ENCODE measurements at regions not wholly inside any gene's neighbourhood (a gene's known extent, or its start where the extent isn't known, plus 50 kb on each side); places are given as distances from the start of the nearest gene placed in this dataset.

DNA sequence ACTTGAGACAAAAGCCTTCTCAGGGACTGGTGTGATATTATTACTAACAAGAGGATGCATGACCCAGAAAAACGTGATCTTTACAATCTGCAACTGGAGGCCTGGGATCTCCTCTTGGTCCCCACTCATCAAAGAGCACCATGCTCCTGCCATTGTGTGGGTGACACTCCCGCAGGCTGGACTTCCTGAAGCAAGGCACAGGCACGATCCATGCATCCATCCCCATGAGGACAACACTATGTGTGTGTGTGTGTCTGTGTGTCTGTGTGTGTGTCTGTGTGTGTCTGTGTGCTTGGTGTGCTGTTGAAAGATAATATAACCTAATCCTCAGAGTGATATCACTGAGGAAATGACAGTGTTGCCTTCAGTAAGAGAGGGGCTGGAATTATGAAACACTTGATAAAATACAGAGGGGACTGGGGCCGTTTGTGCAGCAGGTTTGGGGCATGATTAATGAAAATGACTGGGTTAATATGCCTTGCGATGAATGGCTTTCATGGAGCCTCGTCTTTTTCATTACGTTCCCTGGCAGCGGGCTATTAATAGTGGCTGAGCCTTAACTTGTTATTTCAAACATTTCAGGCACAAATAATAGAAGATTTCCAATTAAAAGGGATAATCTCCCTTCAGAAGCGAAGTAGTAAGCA lies 180.8 kb upstream of the TCERG1L start:
- Histone ChIP-seq H3K9me3 (replicated peaks; ENCODE audit: control insufficient read depth, insufficient read depth, low read length) (no peaks in the 10 kb centered on the region; the same call in 2 of the 3 replicates), H3K9ac (ENCODE audit: control insufficient read depth, insufficient read depth, low read length) (no peak overlapping the region), H3K36me3 (ENCODE audit: control insufficient read depth in 2 of 2, insufficient read depth in 2 of 2, low read length in 1 of 2) (no peaks in the 10 kb centered on the region), H3K4me1 (ENCODE audit: control insufficient read depth, insufficient read depth, low read length) (no peaks in the 10 kb centered on the region), H3K27ac (ENCODE audit: control insufficient read depth, insufficient read depth) (no peak overlapping the region), H3K79me2 (ENCODE audit: control insufficient read depth, insufficient read depth, low read length) (no peaks in the 10 kb centered on the region), H2AFZ (ENCODE audit: control insufficient read depth, low read depth, low read length) (no peak overlapping the region), H3K4me3 (no peak overlapping the region), H4K20me1 (ENCODE audit: control insufficient read depth, insufficient read depth) (no peaks in the 10 kb centered on the region), H3K4me2 (ENCODE audit: control insufficient read depth, insufficient read depth) (no peak overlapping the region), H3K27me3 (replicated peaks in 1 of 2; ENCODE audit: control insufficient read depth in 2 of 2, insufficient read depth in 2 of 2, low read length in 1 of 2) (no peaks in the 10 kb centered on the region)
- FAIRE-seq (no peak), ATAC-seq (no peak), DNase-seq (ENCODE audit: low read depth, low spot score) (no peak)
- ChIA-PET RAD21 (ENCODE audit: unreplicated experiment) (no interaction called here), CTCF (no interaction called here), SMC1A (ENCODE audit: uncharacterized antibody, unreplicated experiment) (no interaction called here), POLR2A (no interaction called here)
- intact Hi-C loops (cut with micrococcal nuclease; ENCODE audit: unreplicated experiment) (no loop called here), in situ Hi-C loops (cut with MboI) (no loop called here)
- 7% methylated on average over 9 of the region's 9 CpGs for WGBS (ENCODE audit: insufficient coverage, insufficient replicate concordance, low lambda C conversion rate, missing lambda C conversion rate)
- no TSS peak for BruUV-seq (replicated peaks)
- no peak for TF ChIP-seq SREBF2 (IDR thresholded peaks at IDR 0.05; ENCODE audit: low read length)
- no peak for TF ChIP-seq MEF2A (IDR thresholded peaks at IDR 0.05; ENCODE audit: insufficient read depth, low read depth, low read length)
- no peak for TF ChIP-seq KAT2A (conservative IDR thresholded peaks at IDR 0.05; ENCODE audit: control insufficient read depth, low read depth, low read length)
- TF ChIP-seq SUPT20H (IDR thresholded peaks at IDR 0.05; ENCODE audit: borderline replicate concordance, control insufficient read depth, low read depth, low read length), result no peak
- no peak for TF ChIP-seq MYC (IDR thresholded peaks at IDR 0.05; ENCODE audit: insufficient read depth, insufficient read length, insufficient replicate concordance, low read length, severe bottlenecking)
- TF ChIP-seq CREM (IDR thresholded peaks at IDR 0.05; ENCODE audit: low read depth), result no peak
- no peak for TF ChIP-seq NFYA (IDR thresholded peaks at IDR 0.05; ENCODE audit: borderline replicate concordance, low read depth, low read length)
- TF ChIP-seq HCFC1 (IDR thresholded peaks at IDR 0.05; ENCODE audit: low read length), result no peak
- TF ChIP-seq NR2C1 (IDR thresholded peaks at IDR 0.05), result no peak
- TF ChIP-seq, protein P1, sequence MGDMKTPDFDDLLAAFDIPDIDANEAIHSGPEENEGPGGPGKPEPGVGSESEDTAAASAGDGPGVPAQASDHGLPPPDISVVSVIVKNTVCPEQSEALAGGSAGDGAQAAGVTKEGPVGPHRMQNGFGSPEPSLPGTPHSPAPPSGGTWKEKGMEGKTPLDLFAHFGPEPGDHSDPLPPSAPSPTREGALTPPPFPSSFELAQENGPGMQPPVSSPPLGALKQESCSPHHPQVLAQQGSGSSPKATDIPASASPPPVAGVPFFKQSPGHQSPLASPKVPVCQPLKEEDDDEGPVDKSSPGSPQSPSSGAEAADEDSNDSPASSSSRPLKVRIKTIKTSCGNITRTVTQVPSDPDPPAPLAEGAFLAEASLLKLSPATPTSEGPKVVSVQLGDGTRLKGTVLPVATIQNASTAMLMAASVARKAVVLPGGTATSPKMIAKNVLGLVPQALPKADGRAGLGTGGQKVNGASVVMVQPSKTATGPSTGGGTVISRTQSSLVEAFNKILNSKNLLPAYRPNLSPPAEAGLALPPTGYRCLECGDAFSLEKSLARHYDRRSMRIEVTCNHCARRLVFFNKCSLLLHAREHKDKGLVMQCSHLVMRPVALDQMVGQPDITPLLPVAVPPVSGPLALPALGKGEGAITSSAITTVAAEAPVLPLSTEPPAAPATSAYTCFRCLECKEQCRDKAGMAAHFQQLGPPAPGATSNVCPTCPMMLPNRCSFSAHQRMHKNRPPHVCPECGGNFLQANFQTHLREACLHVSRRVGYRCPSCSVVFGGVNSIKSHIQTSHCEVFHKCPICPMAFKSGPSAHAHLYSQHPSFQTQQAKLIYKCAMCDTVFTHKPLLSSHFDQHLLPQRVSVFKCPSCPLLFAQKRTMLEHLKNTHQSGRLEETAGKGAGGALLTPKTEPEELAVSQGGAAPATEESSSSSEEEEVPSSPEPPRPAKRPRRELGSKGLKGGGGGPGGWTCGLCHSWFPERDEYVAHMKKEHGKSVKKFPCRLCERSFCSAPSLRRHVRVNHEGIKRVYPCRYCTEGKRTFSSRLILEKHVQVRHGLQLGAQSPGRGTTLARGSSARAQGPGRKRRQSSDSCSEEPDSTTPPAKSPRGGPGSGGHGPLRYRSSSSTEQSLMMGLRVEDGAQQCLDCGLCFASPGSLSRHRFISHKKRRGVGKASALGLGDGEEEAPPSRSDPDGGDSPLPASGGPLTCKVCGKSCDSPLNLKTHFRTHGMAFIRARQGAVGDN (IDR thresholded peaks at IDR 0.05), result no peak
- TF ChIP-seq, protein P2, sequence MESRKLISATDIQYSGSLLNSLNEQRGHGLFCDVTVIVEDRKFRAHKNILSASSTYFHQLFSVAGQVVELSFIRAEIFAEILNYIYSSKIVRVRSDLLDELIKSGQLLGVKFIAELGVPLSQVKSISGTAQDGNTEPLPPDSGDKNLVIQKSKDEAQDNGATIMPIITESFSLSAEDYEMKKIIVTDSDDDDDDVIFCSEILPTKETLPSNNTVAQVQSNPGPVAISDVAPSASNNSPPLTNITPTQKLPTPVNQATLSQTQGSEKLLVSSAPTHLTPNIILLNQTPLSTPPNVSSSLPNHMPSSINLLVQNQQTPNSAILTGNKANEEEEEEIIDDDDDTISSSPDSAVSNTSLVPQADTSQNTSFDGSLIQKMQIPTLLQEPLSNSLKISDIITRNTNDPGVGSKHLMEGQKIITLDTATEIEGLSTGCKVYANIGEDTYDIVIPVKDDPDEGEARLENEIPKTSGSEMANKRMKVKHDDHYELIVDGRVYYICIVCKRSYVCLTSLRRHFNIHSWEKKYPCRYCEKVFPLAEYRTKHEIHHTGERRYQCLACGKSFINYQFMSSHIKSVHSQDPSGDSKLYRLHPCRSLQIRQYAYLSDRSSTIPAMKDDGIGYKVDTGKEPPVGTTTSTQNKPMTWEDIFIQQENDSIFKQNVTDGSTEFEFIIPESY (IDR thresholded peaks at IDR 0.05), result no peak
- no peak for TF ChIP-seq RELA (IDR thresholded peaks at IDR 0.05; ENCODE audit: borderline replicate concordance, partially characterized antibody)
- TF ChIP-seq, protein P3, sequence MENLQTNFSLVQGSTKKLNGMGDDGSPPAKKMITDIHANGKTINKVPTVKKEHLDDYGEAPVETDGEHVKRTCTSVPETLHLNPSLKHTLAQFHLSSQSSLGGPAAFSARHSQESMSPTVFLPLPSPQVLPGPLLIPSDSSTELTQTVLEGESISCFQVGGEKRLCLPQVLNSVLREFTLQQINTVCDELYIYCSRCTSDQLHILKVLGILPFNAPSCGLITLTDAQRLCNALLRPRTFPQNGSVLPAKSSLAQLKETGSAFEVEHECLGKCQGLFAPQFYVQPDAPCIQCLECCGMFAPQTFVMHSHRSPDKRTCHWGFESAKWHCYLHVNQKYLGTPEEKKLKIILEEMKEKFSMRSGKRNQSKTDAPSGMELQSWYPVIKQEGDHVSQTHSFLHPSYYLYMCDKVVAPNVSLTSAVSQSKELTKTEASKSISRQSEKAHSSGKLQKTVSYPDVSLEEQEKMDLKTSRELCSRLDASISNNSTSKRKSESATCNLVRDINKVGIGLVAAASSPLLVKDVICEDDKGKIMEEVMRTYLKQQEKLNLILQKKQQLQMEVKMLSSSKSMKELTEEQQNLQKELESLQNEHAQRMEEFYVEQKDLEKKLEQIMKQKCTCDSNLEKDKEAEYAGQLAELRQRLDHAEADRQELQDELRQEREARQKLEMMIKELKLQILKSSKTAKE (IDR thresholded peaks at IDR 0.05; ENCODE audit: low read depth, poor library complexity, severe bottlenecking), result no peak
